ENCODE measurements at regions not wholly inside any gene's neighbourhood (a gene's known extent, or its start where the extent isn't known, plus 50 kb on each side); places are given as distances from the start of the nearest gene placed in this dataset.

GRCh38 chr1:239817801-239818200, 273.9 kb upstream of the FMN2 start (continued):
- TF ChIP-seq KDM4A (IDR thresholded peaks at IDR 0.05; ENCODE audit: low read depth, low read length, severe bottlenecking), result no peak
- TF ChIP-seq EGR1 (IDR thresholded peaks at IDR 0.05; ENCODE audit: borderline replicate concordance, low read depth, low read length), result no peak
- TF ChIP-seq E2F6 (IDR thresholded peaks at IDR 0.05), result no peak
- no peak for TF ChIP-seq SP2 (IDR thresholded peaks at IDR 0.05; ENCODE audit: low read length)

All from H1 (cell line).